ENCODE measurements at regions not wholly inside any gene's neighbourhood (a gene's known extent, or its start where the extent isn't known, plus 50 kb on each side); places are given as distances from the start of the nearest gene placed in this dataset.
"Not testable (repeated sequence)": the region's sequence is repeated elsewhere in the genome, so short reads cannot be mapped to it uniquely, and the experiment has no call there.

GRCh38 chr4:42824278-42824977 is 68.1 kb upstream of the GRXCR1 start:
- no peak for DNase-seq

GRCh38 chr4:42821230-42821629 is 71.3 kb upstream of the GRXCR1 start:
- DNase-seq: no peak

GRCh38 chr4:42819863-42820514 is 72.5 kb upstream of the GRXCR1 start:
- no peak for DNase-seq

- DNase-seq: no peak
These were observed 74.6 kb upstream of the GRXCR1 start for GRCh38 chr4:42817913-42818312.

- no peak for DNase-seq
These were observed 75.6 kb upstream of the GRXCR1 start for GRCh38 chr4:42816880-42817400.

- DNase-seq: no peak
These were observed 76.2 kb upstream of the GRXCR1 start for GRCh38 chr4:42816189-42816879.

- no peak for DNase-seq
These were observed 83.0 kb upstream of the GRXCR1 start for GRCh38 chr4:42809419-42810084.

- DNase-seq: no peak
These were observed 86.1 kb upstream of the GRXCR1 start for GRCh38 chr4:42806303-42806835.

GRCh38 chr4:42789041-42789567 is 103.4 kb upstream of the GRXCR1 start:
- DNase-seq: no peak

GRCh38 chr4:42787079-42787463 is 105.4 kb upstream of the GRXCR1 start:
- DNase-seq: no peak

- DNase-seq: no peak
These were observed 106.0 kb upstream of the GRXCR1 start for GRCh38 chr4:42786350-42787078.

- DNase-seq: no peak
These were observed 106.7 kb upstream of the GRXCR1 start for GRCh38 chr4:42785817-42786216.

GRCh38 chr4:42781315-42781714 is 111.2 kb upstream of the GRXCR1 start:
- no peak for DNase-seq

GRCh38 chr4:42778349-42778748 is 114.2 kb upstream of the GRXCR1 start:
- no peak for DNase-seq

- no peak for DNase-seq
These were observed 111.3 kb upstream of the ATP8A1 start for GRCh38 chr4:42768125-42768748.

GRCh38 chr4:42767669-42768068 is 110.8 kb upstream of the ATP8A1 start:
- no peak for DNase-seq

GRCh38 chr4:42761804-42762203 is 104.9 kb upstream of the ATP8A1 start:
- no peak for DNase-seq

- DNase-seq: not testable (repeated sequence)
These were observed 98.1 kb upstream of the ATP8A1 start for GRCh38 chr4:42754965-42755364.

GRCh38 chr4:42751587-42751986 is 94.7 kb upstream of the ATP8A1 start:
- no peak for DNase-seq

- peak; percentile 4 for DNase-seq
These were observed 94.0 kb upstream of the ATP8A1 start for GRCh38 chr4:42750856-42751255.

- no peak for DNase-seq
These were observed 93.2 kb upstream of the ATP8A1 start for GRCh38 chr4:42750091-42750490.

GRCh38 chr4:42747971-42748370 is 91.1 kb upstream of the ATP8A1 start:
- DNase-seq: no peak

All from NCI-H748 treated with DMSO at 0.1 percent for 48 hours (cell line).